H9 (cell line): ENCODE measurements at regions not wholly inside any gene's neighbourhood (a gene's known extent, or its start where the extent isn't known, plus 50 kb on each side); places are given as distances from the start of the nearest gene placed in this dataset.

ENCODE experiments used
- DNase-seq: peaks from one replicate; pipeline ENCODE4 v3.0.0-alpha.2; 2017
- H2AFZ ChIP-seq: one replicate; pipeline ENCODE4 v1.6.1; 2013; ENCODE audit warnings: mild to moderate bottlenecking, low read length, control low read depth, moderate library complexity
- H2AK5ac ChIP-seq: 2 replicates; pipeline ENCODE4 v1.6.1; 2013; ENCODE audit warnings: low read length, control low read depth, mixed read lengths; ENCODE audit not compliant: insufficient read length
- H2BK120ac ChIP-seq: one replicate; pipeline ENCODE4 v1.6.1; 2013; ENCODE audit warnings: low read depth, mild to moderate bottlenecking, low read length, control low read depth, inconsistent platforms; ENCODE audit not compliant: poor library complexity, severe bottlenecking
- H2BK12ac ChIP-seq: 2 replicates; pipeline ENCODE4 v1.6.1; 2013; ENCODE audit warnings: low read length, control low read depth, mixed read lengths, low read depth; ENCODE audit not compliant: insufficient read length
- H2BK15ac ChIP-seq: 2 replicates; pipeline ENCODE4 v1.6.1; 2013; ENCODE audit warnings: low read depth, low read length, control low read depth
- H2BK20ac ChIP-seq: one replicate; pipeline ENCODE4 v1.6.1; 2013; ENCODE audit warnings: low read depth, mild to moderate bottlenecking, low read length, control low read depth, inconsistent platforms; ENCODE audit not compliant: poor library complexity, severe bottlenecking
- H2BK5ac ChIP-seq: 2 replicates; pipeline ENCODE4 v1.6.1; 2013; ENCODE audit warnings: low read length, control low read depth, mixed read lengths; ENCODE audit not compliant: insufficient read length
- H3K14ac ChIP-seq: 2 replicates; pipeline ENCODE4 v1.6.1; 2013; ENCODE audit warnings: low read length, control low read depth; ENCODE audit not compliant: insufficient read depth
- H3K18ac ChIP-seq: 2 replicates; pipeline ENCODE4 v1.6.1; 2013; ENCODE audit warnings: low read depth, mild to moderate bottlenecking, mixed read lengths, low read length, control low read depth; ENCODE audit not compliant: insufficient read length
- H3K23ac ChIP-seq: 2 replicates; pipeline ENCODE4 v1.6.1; 2013; ENCODE audit warnings: low read length, control low read depth, mixed read lengths, low read depth; ENCODE audit not compliant: insufficient read length
- H3K23me2 ChIP-seq: 2 replicates; pipeline ENCODE4 v1.6.1; 2013; ENCODE audit warnings: low read depth, mild to moderate bottlenecking, mixed read lengths, low read length, control low read depth; ENCODE audit not compliant: insufficient read length, poor library complexity, severe bottlenecking
- H3K27ac ChIP-seq: 2 replicates; pipeline ENCODE4 v1.5.1; 2013; ENCODE audit warnings: low read length, control low read depth, mixed read lengths, low read depth; ENCODE audit not compliant: insufficient read length
- H3K27me3 ChIP-seq: 2 replicates; pipeline ENCODE4 v1.6.1; 2013; ENCODE audit warnings: low read length, control low read depth, inconsistent platforms; ENCODE audit not compliant: insufficient read depth
- H3K4ac ChIP-seq: 2 replicates; pipeline ENCODE4 v1.6.1; 2013; ENCODE audit warnings: low read depth, mild to moderate bottlenecking, control low read depth, inconsistent platforms, low read length, moderate library complexity
- H3K4me1 ChIP-seq: 2 replicates; pipeline ENCODE4 v1.6.1; 2013; ENCODE audit warnings: low read length, control low read depth, inconsistent platforms; ENCODE audit not compliant: insufficient read depth
- H3K4me2 ChIP-seq: 2 replicates; pipeline ENCODE4 v1.6.1; 2013; ENCODE audit warnings: low read length, control low read depth, mixed read lengths; ENCODE audit not compliant: insufficient read length, insufficient read depth
- H3K56ac ChIP-seq: 2 replicates; pipeline ENCODE4 v1.6.1; 2013; ENCODE audit warnings: low read depth, mild to moderate bottlenecking, mixed read lengths, low read length, control low read depth; ENCODE audit not compliant: insufficient read length
- H3K79me1 ChIP-seq: 2 replicates; pipeline ENCODE4 v1.6.1; 2013; ENCODE audit warnings: low read depth, mild to moderate bottlenecking, moderate library complexity, low read length, control low read depth, inconsistent platforms; ENCODE audit not compliant: insufficient read depth, poor library complexity, severe bottlenecking
- H3K79me2 ChIP-seq: 2 replicates; pipeline ENCODE4 v1.6.1; 2013; ENCODE audit warnings: low read length, control low read depth, inconsistent platforms; ENCODE audit not compliant: insufficient read depth
- H3K9ac ChIP-seq: 2 replicates; pipeline ENCODE4 v1.6.1; 2013; ENCODE audit warnings: low read length, control low read depth, mixed read lengths; ENCODE audit not compliant: insufficient read length; ENCODE audit errors: extremely low read depth
- H3K9me3 ChIP-seq: one replicate; pipeline ENCODE4 v1.6.1; 2013; ENCODE audit warnings: low read depth, low read length, inconsistent platforms; ENCODE audit not compliant: control insufficient read depth
- H3T11ph ChIP-seq: one replicate; pipeline ENCODE4 v1.6.1; 2013; ENCODE audit warnings: mild to moderate bottlenecking, low read length, control low read depth, inconsistent platforms
- H4K20me1 ChIP-seq: one replicate; pipeline ENCODE4 v1.6.1; 2013; ENCODE audit not compliant: control insufficient read depth, insufficient read length, insufficient read depth
- H4K5ac ChIP-seq: 2 replicates; pipeline ENCODE4 v1.6.1; 2013; ENCODE audit warnings: low read depth, mild to moderate bottlenecking, mixed read lengths, low read length, control low read depth; ENCODE audit not compliant: insufficient read length
- H4K8ac ChIP-seq: replicated peaks from 2 replicates; pipeline ENCODE4 v1.6.1; 2013; ENCODE audit warnings: low read length, control low read depth, mixed read lengths, low read depth; ENCODE audit not compliant: insufficient read length
- H4K91ac ChIP-seq: 2 replicates; pipeline ENCODE4 v1.6.1; 2013; ENCODE audit warnings: low read depth, mild to moderate bottlenecking, moderate library complexity, mixed read lengths, low read length, control low read depth; ENCODE audit not compliant: insufficient read length
- H3K27ac Mint-ChIP-seq, 3 experiments: 2 replicates in 2 of 3; 3 replicates in 1 of 3; pipeline ENCODE4 v1.8.0; 2020 to 2021; ENCODE audit warnings: mixed read lengths in 3 of 3, mild to moderate bottlenecking in 1 of 3, moderate library complexity in 1 of 3
- H3K27me3 Mint-ChIP-seq: 2 replicates; pipeline ENCODE4 v1.8.0; 2021; ENCODE audit warnings: low read depth, mild to moderate bottlenecking, moderate library complexity, mixed read lengths
- H3K36me3 Mint-ChIP-seq, 3 experiments: 2 replicates in 2 of 3; 3 replicates in 1 of 3; pipeline ENCODE4 v1.8.0; 2020 to 2021; ENCODE audit warnings: low read depth in 3 of 3, mixed read lengths in 3 of 3; ENCODE audit not compliant: insufficient read depth in 1 of 3
- H3K4me1 Mint-ChIP-seq, 2 experiments: 2 replicates each; pipeline ENCODE4 v1.8.0; 2020; ENCODE audit warnings: mixed read lengths in 2 of 2
- H3K4me3 Mint-ChIP-seq, 2 experiments: 2 replicates in 1 of 2; 3 replicates in 1 of 2; pipeline ENCODE4 v1.8.0; 2020 to 2021; ENCODE audit warnings: mild to moderate bottlenecking in 2 of 2, mixed read lengths in 2 of 2, moderate library complexity in 1 of 2
- H3K9me3 Mint-ChIP-seq, 2 experiments: 2 replicates in 1 of 2; 3 replicates in 1 of 2; pipeline ENCODE4 v1.8.0; 2020; ENCODE audit warnings: mild to moderate bottlenecking in 2 of 2, mixed read lengths in 2 of 2, moderate library complexity in 1 of 2
- CTCF ChIP-seq: fragments of 200-600 bp; sonication (generic); conservative IDR thresholded peaks from 3 replicates; pipeline ENCODE4 v1.8.0; 2021; ENCODE audit warnings: antibody characterized with exemption, mild to moderate bottlenecking
- WGBS: extraction: QIAGEN DNeasy Blood & Tissue Kit; methylation state at CpG from one replicate; pipeline ENCODE4 v1.1.7; 2013; ENCODE audit warnings: missing lambda C conversion rate, low lambda C conversion rate, mixed read lengths; ENCODE audit not compliant: insufficient read length; ENCODE audit errors: extremely low coverage; 5-methylcytosine and 5-hydroxymethylcytosine counted together

- Histone ChIP-seq H2BK120ac (no peak overlapping the region), H4K8ac (no peak overlapping the region), H4K5ac (no peak overlapping the region), H3T11ph (no peak overlapping the region), H2BK5ac (no peak overlapping the region), H3K9me3 (no peaks in the 10 kb centered on the region), H4K91ac (no peak overlapping the region), H3K23me2 (no peaks in the 10 kb centered on the region), H2AFZ (no peak overlapping the region), H4K20me1 (no peaks in the 10 kb centered on the region), H2AK5ac (no peak overlapping the region), H3K14ac (no peak overlapping the region), H3K23ac (no peak overlapping the region), H3K56ac (no peak overlapping the region), H3K27ac (no peak overlapping the region), H3K27me3 (no peaks in the 10 kb centered on the region), H3K9ac (no peak overlapping the region), H2BK12ac (no peak overlapping the region), H2BK20ac (no peak overlapping the region), H2BK15ac (no peak overlapping the region), H3K18ac (no peak overlapping the region), H3K4me1 (no peaks in the 10 kb centered on the region), H3K4ac (no peak overlapping the region), H3K79me2 (no peaks in the 10 kb centered on the region), H3K79me1 (no peaks in the 10 kb centered on the region), H3K4me2 (no peak overlapping the region)
- Mint-ChIP-seq H3K36me3 (no peaks in the 10 kb centered on the region), H3K27ac (no peak overlapping the region), H3K4me1 (peaks cover 2 to 5% of the 10 kb centered on the region in 2 experiments), H3K9me3 (peaks cover 0 to 1% of the 10 kb centered on the region in 2 experiments; a peak in 2 of 5 replicates), H3K4me3 (no peak overlapping the region), H3K27me3 (no peaks in the 10 kb centered on the region)
- TF ChIP-seq CTCF: peak; percentile 79
- peak; percentile 79 for DNase-seq
- no CpG with 5 or more reads among the region's 4 CpGs for WGBS
These were observed 117.8 kb upstream of the TMTC1 start for GRCh38 chr12:29901585-29901984.
